COLO668 (cell line): ENCODE measurements at regions not wholly inside any gene's neighbourhood (a gene's known extent, or its start where the extent isn't known, plus 50 kb on each side); places are given as distances from the start of the nearest gene placed in this dataset.
A peak's percentile ranks its signal among the peaks of the same experiment; 100 is the strongest.

Experiments
- DNase-seq: peaks from one replicate; lab custom pipeline; 2025; ENCODE audit not compliant: unreplicated experiment; lab: John Stamatoyannopoulos, UW

- DNase-seq = no peak
Measured at GRCh38 chr1:199758626-199759255, 268.8 kb upstream of the NR5A2 start.

DNA sequence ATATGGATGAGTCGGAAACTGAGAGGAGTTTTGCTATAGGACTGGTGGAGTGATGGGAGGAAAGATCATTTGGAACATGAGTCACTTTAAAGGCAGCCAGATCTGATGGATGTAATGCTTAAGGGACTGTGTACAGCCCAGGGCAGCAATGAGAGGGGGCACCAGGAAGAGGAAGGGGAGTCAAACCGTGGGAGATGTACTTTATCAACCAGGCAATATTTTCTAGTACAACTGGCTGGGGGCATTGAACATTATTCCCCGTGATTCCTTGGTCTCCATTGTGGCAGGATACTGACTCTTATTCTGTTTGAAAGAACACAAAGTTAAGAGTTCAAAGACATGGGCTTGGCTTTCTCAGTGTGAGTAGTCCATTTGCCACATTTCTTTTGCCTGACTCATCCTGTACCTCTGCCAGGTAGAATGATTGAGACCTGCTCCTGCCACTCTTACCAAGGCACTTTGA, 268.2 kb upstream of the NR5A2 start:
- no peak for DNase-seq

GRCh38 chr1:199762572-199762971, 264.9 kb upstream of the NR5A2 start:
- no peak for DNase-seq

DNA sequence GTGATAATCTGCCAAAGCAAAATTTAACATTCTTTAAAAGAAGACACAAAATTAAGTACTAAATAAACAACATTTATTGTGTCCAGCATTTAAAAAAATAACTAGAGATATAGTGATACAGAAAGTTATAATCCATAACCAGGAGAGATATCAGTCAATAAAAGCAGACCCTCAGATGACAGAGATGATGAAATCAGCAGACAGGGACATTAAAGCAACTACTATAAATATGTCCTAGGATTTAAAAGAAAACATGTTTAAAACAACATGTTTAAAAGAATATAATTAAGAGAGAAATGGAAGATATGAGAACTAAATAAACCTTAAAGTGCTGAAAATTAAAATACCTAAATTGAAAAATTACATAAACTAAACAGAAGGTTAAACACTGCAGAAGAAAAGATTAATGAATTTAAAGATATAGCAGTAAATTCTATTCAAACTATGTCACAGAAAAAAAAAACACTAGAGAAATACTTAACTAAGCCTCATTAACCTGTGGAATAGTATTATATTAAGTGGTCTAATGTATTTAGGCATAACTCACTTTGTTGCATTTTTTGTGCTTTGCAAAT, 261.2 kb upstream of the NR5A2 start:
- DNase-seq = no peak

DNA sequence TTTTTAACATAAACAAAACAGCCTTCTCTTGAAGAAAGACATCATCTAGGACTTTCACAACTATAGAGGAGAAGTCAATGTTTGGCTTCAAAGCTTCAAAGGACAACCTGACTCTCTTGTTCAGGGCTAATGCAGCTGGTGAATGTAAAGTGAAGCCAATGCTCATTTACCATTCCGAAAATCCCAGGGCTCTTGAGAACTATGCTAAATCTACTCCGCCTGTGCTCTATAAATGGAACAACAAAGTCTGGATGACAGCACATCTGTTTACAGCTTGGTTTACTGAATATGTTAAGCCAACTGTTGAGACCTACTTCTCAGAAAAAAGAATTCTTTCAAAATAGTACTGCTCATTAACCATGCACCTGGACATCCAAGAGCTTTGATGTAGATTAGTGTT, 259.8 kb upstream of the NR5A2 start:
- DNase-seq = no peak

DNA sequence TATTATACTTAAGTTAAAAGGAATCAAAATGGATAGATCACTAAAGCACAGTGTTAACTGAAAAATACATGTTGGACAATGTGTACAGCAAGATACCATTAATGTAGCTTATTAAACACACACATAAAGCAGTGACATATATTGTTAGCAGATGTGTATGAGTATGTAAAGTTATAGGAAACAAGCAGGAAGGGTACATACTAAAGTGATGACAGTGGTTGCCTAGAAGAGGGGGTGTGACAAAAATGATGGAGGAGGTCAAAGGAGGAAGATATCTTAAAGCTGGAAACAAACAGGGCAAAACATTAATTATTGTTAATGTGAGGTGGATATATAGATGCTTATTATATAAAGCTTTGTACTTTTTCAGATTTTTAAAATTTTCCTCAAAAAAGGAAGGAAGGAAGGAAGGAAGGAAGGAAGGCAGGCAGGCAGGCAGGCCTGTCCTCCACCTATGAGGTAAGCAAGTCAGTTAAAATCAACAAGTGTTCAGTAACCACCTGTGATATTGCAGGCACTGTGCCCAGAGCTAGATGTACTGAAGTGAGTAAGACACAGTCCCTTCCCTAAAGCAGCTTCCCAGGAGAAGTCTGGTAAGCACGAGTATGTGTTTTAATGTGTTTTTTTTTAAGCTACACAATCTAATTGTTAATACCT, 252.9 kb upstream of the NR5A2 start:
- no peak for DNase-seq

- no peak for DNase-seq
Measured at GRCh38 chr1:199776768-199777497, 250.6 kb upstream of the NR5A2 start.

- peak; percentile 30 for DNase-seq
Measured at GRCh38 chr1:199778324-199778955, 249.1 kb upstream of the NR5A2 start.

DNA sequence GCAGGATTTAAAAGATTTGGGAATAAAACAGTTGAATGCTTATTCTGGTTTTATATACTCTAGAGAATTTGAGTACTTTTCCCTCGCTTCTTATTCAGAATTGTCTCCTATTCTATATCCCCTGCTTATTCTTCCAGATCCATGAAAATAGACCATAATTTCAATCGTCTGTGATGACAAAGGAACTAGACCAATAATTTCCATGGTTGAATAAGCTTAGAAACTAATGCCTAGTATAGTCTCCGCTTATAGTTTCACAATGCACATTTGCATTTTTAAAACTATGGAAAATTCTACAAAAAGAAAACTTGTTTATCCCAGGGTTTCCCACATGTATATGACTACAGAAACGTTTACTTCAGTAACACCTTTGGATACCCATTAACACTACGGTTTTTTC, 247.4 kb upstream of the NR5A2 start:
- no peak for DNase-seq

GRCh38 chr1:199780948-199781670, 246.4 kb upstream of the NR5A2 start:
- no peak for DNase-seq

- DNase-seq = no peak
Measured at GRCh38 chr1:199784138-199784895, 243.2 kb upstream of the NR5A2 start.

DNA sequence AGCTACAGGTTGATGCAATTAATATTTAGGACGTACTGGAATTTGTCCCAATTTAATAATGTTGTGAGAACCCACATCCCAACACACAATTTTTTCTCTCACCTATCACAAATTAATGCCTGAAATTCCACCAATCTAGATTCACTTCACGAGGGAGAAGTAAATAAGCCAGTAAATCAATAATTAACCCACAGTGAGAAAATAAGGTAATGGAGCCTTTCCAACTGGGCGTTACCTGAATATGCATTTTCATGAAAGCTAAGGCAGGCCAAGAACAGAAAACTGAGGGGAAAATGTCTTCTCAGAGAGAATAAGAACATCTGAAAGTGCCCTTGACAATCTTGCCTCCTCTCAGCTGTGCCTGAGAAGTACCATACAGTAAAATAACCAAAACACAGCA, 240.8 kb upstream of the NR5A2 start:
- DNase-seq = no peak

- DNase-seq = no peak
Measured at GRCh38 chr1:199789141-199789540, 238.4 kb upstream of the NR5A2 start.

GRCh38 chr1:199791495-199791894, 236.0 kb upstream of the NR5A2 start:
- no peak for DNase-seq

- DNase-seq = no peak
Measured at GRCh38 chr1:199792874-199793273, 234.6 kb upstream of the NR5A2 start.

GRCh38 chr1:199794105-199794863, 233.2 kb upstream of the NR5A2 start:
- no peak for DNase-seq

DNA sequence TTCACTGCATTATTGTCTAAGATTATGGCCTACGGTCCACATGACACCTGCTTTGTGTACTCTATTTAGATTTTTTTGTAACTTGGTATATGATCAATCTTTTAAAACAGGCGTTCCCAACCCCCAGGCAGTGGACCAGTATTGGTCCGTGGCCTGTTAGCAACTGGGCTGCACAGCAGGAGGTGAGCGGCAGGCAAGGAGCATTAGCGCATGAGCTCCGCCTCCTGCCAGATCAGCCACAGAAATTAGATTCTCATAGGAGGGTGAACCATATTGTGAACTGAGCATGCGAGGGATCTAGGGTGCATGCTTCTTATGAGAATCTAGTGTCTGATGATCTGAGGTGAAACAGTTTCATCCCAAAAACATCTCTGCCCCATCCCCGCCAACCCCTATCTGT, 228.4 kb upstream of the NR5A2 start:
- no peak for DNase-seq

GRCh38 chr1:199804526-199804925, 223.0 kb upstream of the NR5A2 start:
- DNase-seq = no peak

DNA sequence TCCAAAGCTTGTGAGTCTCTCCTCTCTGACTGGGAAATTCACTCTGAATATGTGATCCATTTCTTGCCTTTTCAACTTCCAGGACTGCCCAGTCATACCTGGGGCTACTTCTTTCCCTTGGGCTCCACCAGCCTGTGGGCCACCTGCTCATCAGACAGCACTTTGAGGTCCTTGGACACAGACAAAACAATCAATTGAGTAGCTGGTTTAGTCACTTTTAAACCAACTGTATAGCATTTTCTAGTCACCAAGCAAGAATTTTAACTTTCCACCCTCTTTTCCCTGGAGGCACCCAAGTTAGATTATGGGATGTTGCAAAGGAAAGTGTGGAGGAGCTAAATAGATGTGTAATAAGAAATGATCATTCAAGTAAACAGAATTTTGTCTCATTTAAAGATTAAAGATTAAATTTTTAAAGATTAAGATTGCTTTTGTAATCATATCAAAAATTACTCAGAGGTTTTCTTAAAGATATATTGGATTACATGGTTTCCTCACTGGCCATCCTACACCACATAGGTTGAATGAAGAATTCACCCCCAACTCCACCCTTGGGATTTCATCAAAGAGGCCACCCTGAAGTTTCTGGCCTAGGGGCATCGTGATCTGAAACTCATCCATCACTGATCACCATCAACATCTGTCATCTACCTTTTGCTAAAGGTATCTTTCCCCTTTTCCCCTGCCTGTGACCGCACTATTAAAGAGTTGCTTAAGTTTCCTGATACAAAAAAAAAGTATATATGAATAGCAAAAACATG, 219.2 kb upstream of the NR5A2 start:
- DNase-seq = no peak
